ENCODE measurements at regions not wholly inside any gene's neighbourhood (a gene's known extent, or its start where the extent isn't known, plus 50 kb on each side); places are given as distances from the start of the nearest gene placed in this dataset.
A peak's percentile ranks its signal among the peaks of the same experiment; 100 is the strongest.
"Not testable (repeated sequence)": the region's sequence is repeated elsewhere in the genome, so short reads cannot be mapped to it uniquely, and the experiment has no call there.

GRCh38 chr9:1115370-1115769, 65.2 kb downstream of the DMRT2 start:
- no peak overlapping the region for H3K4me3 ChIP-seq (ENCODE audit: low read length)
- DNase-seq (ENCODE audit: low read depth, low spot score), result no peak

- DNase-seq (ENCODE audit: low read depth, low spot score), result no peak
These were observed 67.3 kb downstream of the DMRT2 start for GRCh38 chr9:1117439-1117838.

DNA sequence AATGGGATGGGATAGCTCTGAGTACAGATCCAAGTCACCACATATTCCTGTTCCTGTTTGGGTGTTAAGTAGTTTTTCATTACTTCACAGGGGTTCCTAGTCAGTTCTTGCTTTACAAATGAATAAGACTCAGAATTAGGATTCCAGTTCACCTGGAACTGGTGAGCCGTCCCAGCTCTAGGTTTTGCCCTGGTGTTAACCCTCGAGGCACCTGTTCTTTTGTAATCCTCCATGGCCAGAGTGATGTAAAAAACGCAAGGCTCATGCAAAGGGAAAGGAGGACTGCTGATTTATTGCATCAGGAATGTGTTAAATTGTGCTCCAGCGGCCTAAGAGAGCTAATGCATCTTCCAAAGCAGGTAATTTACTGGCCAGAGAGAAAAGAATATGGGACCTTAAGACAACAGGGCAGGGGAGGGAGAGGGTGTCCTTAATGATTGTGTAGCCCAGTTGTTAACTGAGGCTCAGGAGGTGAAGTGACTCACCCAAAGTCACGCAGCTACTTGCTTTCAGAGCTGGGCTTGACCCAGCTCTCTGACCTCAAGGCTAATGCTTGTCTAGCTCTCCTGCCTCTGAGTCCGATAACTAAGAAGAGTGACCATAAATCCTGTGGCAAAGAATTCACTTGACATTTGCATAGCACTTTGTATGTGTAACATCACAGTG, 70.5 kb downstream of the DMRT2 start:
- no peak overlapping the region for H3K4me3 ChIP-seq (ENCODE audit: low read length)
- no peak for DNase-seq (ENCODE audit: low read depth, low spot score)

More at GRCh38 chr9:1117439-1117838, 67.3 kb downstream of the DMRT2 start:
- H3K4me3 ChIP-seq (ENCODE audit: low read length), result no peak overlapping the region

DNA sequence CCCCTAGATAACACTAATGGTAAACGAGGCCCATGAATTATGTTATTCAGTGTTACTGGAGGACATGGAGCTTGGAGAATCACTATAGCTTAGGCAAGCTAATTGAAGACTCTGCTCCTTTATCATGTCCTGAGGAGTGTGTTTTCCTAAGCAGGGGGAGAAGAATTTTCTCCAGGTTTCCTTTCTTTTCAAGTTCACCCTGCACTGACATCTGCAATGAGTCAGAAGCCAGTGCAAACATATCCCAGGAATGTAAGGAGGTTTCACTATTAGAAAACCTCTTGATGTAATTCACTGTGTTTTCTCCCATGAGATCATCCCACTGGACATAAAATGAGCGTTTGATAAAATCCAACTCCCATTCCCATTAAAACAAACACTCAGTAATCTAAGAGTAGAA, 75.6 kb downstream of the DMRT2 start:
- no peak overlapping the region for H3K4me3 ChIP-seq (ENCODE audit: low read length)
- DNase-seq (ENCODE audit: low read depth, low spot score), result no peak

- no peak overlapping the region for H3K4me3 ChIP-seq (ENCODE audit: low read length)
- DNase-seq (ENCODE audit: low read depth, low spot score), result no peak
These were observed 77.9 kb downstream of the DMRT2 start for GRCh38 chr9:1128046-1128445.

DNA sequence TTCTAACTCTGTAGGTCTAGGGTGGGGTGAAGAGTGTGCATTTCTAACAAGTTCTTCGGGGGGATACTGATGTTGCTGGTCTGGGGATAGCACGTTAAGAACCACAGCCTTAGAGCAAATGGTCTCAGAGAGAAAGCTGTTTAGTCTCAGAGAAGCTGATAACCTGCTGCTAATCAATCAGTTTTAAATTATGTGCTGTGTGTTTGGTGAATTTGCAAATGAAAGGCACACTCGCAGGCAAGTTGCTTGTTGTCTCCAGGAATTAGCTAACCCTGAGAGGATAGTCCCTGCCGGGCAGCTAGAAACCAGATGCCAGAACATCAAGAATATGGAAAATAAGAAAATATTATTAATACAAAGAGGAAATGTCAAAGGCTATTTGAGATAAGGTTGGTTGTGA, 79.2 kb downstream of the DMRT2 start:
- no peak overlapping the region for H3K4me3 ChIP-seq (ENCODE audit: low read length)
- DNase-seq (ENCODE audit: low read depth, low spot score), result no peak

DNA sequence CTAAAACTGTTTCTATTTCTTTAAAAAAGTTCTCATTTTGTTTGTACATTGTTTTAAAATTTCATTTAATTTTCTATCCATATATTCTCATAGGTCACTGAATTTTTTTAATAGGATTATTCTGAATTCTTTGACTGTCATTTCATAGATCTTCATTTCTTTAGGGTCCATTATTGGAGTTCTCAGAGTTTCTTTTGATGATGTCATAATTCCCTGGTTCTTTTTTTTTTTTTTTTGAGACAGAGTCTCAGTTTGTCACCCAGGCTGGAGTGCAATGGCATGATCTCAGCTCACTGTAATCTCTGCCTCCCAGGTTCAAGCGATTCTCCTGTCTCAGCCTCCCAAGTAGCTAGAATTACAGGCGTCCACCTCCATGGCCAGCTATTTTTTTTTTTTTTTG, 89.9 kb downstream of the DMRT2 start:
- H3K4me3 ChIP-seq (ENCODE audit: low read length), result no peak overlapping the region
- DNase-seq (ENCODE audit: low read depth, low spot score), result no peak

DNA sequence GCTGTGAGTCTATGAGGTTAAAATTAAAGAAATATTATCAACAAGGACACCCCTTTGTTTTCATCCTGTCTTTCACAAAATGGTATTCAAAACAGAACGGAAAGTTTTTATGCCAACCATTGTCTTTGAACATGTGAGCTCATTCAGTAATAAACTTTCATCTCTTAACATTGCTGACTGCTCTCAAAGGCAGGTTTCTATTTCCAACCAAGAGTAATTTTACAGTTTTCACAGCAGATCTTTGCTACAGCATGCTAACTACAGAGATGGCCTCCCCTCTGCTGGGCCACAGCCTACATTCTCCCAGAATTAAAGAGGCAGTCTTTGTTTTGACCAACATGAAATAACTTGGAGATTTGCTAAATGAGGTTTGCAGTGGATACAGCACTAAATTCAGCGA, 101.5 kb downstream of the DMRT2 start:
- no peak for DNase-seq (ENCODE audit: low read depth, low spot score)
- H3K4me3 ChIP-seq (ENCODE audit: low read length), result no peak overlapping the region

GRCh38 chr9:1152171-1152570, 102.0 kb downstream of the DMRT2 start:
- no peak overlapping the region for H3K4me3 ChIP-seq (ENCODE audit: low read length)
- DNase-seq (ENCODE audit: low read depth, low spot score), result no peak

DNA sequence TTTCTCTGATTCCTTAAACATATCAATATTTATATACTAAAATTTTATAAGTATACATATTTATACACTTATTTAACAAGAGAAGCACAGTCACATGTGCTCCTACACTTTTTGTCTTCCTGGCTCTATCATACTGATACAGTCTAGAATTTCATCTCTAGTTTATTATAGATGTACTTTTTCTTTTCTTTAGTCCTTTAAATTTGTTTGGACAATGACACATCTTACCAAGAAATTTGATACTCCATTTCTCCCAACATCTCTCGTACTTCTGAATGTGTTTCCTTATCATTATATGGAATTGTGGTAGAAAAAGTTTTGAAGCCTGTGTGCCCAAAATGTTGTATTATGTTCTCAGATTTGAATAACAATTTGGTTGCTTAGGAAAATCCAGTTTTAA, 104.6 kb downstream of the DMRT2 start:
- H3K4me3 ChIP-seq (ENCODE audit: low read length), result no peak overlapping the region
- no peak for DNase-seq (ENCODE audit: low read depth, low spot score)

- no peak overlapping the region for H3K4me3 ChIP-seq (ENCODE audit: low read length)
- no peak for DNase-seq (ENCODE audit: low read depth, low spot score)
These were observed 105.4 kb downstream of the DMRT2 start for GRCh38 chr9:1155602-1156001.

DNA sequence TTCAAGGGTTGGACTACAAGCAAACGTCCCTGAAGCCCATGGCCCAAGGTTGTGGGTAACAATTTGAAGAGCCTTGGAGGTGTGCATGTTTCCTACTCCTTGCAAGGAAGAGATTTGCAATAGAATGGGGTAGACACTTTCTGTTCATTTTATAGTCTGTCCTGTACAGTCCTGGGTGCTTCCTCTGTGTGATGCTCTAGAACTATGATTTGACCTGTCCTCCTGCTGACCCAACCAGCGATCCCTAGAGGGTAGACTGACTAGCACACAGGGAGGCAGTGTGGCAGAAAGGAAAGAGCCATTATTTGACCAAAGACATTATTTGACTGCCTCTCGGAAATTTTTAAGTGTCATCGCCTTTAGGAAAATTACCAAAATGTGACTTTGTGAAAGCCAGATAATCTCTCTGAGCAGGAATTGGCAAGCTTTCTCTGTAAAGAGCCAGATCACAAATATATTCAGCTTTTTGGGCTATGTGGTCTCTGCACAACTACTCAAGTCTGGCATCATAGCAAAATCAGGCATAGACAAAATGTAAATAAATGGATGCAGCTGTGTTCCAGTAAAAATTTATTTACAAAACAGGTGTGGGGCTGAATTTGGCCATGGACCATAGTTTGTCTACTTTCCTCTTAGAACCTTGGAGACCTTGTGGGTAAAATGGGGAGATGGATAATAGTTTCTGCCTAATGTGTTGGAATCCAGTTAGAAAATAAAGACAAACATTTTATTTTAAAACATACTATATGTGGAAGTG, 106.8 kb downstream of the DMRT2 start:
- H3K4me3 ChIP-seq (ENCODE audit: low read length), result no peak overlapping the region
- no peak for DNase-seq (ENCODE audit: low read depth, low spot score)

DNA sequence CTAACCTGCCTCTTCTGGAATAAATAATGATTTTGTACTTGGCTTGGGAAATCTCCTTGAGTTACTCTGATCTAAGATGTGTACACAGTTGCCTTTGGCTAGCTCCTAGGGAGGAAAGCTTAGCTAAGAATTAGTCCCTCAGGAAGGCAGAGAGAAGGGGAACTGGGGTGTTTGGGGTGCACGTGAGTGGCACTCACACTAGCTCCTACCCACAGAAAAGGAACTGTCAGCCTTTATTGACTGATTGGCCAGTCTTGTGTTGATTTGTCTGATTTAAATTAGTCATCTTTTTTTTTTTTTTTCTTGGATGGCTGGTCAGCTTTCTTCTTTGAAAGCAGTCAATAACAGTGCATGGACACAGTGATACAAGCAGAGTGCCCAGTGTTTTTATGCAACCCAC, 107.7 kb downstream of the DMRT2 start:
- no peak overlapping the region for H3K4me3 ChIP-seq (ENCODE audit: low read length)
- DNase-seq (ENCODE audit: low read depth, low spot score), result no peak

DNA sequence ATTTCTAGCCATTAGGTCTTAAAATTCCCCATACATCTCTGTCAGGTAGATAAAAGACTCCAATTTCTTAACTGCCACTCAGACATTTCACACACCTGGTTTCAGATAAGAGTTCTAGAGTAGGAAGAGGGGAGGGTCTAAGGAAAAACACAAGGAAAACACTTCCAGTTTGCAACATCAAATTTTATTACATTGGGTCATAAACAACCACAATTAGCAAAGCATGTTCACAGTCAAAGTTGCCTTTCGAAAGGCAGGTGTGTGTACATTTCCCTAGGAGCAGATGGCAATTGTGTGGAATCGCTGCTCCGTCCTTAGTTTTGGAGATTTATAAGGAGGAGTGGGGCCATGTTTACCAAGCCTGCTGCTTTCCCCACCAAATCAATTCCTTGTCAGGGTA, 120.8 kb downstream of the DMRT2 start:
- no peak overlapping the region for H3K4me3 ChIP-seq (ENCODE audit: low read length)
- DNase-seq (ENCODE audit: low read depth, low spot score), result no peak

- H3K4me3 ChIP-seq (ENCODE audit: low read length), result no peak overlapping the region
- peak; percentile 38 for DNase-seq (ENCODE audit: low read depth, low spot score)
These were observed 121.4 kb downstream of the DMRT2 start for GRCh38 chr9:1171546-1171945.

GRCh38 chr9:1173211-1173610, 123.1 kb downstream of the DMRT2 start:
- no peak for DNase-seq (ENCODE audit: low read depth, low spot score)

DNA sequence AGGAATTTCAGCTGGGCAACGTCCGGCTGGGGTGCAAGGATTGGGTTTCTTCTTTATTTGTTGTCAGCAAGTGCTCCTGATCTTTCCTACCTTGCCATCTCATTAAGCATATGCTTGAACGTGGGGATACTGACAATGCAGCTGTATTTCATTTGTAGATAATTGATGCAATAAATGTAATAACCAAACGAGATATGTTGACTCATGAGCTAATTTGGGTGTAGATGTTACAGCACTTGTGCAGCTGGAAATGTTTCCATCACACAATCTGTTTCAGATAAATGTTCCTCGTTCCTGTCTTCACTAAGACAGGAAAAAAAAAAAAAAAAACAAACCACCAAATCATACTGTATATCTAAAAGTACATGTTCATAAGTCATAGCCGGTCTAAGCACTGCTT, 123.8 kb downstream of the DMRT2 start:
- no peak for DNase-seq (ENCODE audit: low read depth, low spot score)
- no peak overlapping the region for H3K4me3 ChIP-seq (ENCODE audit: low read length)

More at GRCh38 chr9:1173211-1173610, 123.1 kb downstream of the DMRT2 start:
- H3K4me3 ChIP-seq (ENCODE audit: low read length), result no peak overlapping the region

DNA sequence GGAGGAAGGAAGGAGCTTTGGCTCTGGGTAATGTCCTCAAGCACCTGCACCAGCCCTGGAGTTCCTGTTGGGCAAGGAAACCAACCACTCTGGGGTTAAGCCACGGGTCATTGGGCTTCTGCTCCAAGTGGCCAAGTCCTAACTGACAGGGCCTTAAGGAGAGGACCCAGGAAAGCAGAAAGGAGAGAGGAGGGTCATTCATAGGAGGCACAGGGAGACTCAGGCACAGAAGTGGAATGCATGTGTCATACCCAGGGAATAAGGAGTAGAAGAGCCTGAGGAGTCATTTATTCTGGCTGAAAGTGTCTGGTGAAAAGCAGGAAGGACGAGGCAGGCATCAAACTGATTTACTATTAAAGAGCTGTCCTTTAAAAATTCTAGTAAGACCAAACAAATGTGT, 129.2 kb downstream of the DMRT2 start:
- H3K4me3 ChIP-seq (ENCODE audit: low read length), result no peak overlapping the region
- DNase-seq (ENCODE audit: low read depth, low spot score), result no peak

DNA sequence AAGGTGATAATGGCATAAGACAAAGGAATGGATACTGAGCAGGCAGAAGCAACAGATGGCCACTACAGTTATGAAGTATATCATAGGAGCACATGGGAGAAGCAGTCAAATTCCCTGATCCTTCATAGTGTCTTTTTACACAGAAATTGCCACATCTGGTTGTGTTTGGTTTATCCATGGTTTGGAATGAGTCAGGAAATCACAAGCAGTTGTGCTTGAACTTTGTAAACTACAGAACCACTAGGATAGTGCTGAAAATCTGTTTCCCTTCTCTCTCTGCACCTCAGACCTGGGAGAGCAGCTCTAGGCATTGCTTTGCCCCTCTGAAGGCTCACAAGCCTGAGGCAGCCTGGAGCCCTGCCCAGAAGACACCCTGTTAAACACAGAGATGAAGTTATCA, 134.0 kb downstream of the DMRT2 start:
- no peak for DNase-seq (ENCODE audit: low read depth, low spot score)
- H3K4me3 ChIP-seq (ENCODE audit: low read length), result no peak overlapping the region

- not testable (repeated sequence) for DNase-seq (ENCODE audit: low read depth, low spot score); H3K4me3 ChIP-seq (ENCODE audit: low read length)
These were observed 137.0 kb downstream of the DMRT2 start for GRCh38 chr9:1187137-1187536.

- not testable (repeated sequence) for H3K4me3 ChIP-seq (ENCODE audit: low read length); DNase-seq (ENCODE audit: low read depth, low spot score)
These were observed 145.5 kb downstream of the DMRT2 start for GRCh38 chr9:1195636-1196035.
